Activated CD8-positive, alpha-beta T cell treated with anti-CD3 and anti-CD28 coated beads for 36 hours (primary cell): ENCODE measurements at regions not wholly inside any gene's neighbourhood (a gene's known extent, or its start where the extent isn't known, plus 50 kb on each side); places are given as distances from the start of the nearest gene placed in this dataset.

Experiments
- ATAC-seq: fragments of 200-7000 bp; cut with Tn5 transposase; one replicate; pipeline ENCODE4 v1.10.0; 2021; ENCODE audit warnings: mild to moderate bottlenecking, moderate library complexity
- CTCF ChIA-PET: fragments of 350-600 bp; sonication (Branson Sonifier 250); formaldehyde crosslinking; loops from one replicate; lab custom pipeline; 2021; ENCODE audit warnings: antibody characterized with exemption; lab: Charles Lee
- POLR2A ChIA-PET: fragments of 350-600 bp; sonication (Branson Sonifier 250); formaldehyde crosslinking; loops from one replicate; lab custom pipeline; 2021; ENCODE audit warnings: antibody characterized with exemption; lab: Charles Lee
- DNase-seq: peaks from one replicate; pipeline ENCODE4 v3.0.0-alpha.2; 2020
- H3K27ac Mint-ChIP-seq: one replicate; pipeline ENCODE4 v1.8.0; 2021; ENCODE audit warnings: mild to moderate bottlenecking, mixed read lengths
- H3K27me3 Mint-ChIP-seq: one replicate; pipeline ENCODE4 v1.8.0; 2021; ENCODE audit warnings: mixed read lengths
- H3K36me3 Mint-ChIP-seq: one replicate; pipeline ENCODE4 v1.8.0; 2021; ENCODE audit warnings: low read depth, mixed read lengths
- H3K4me1 Mint-ChIP-seq: one replicate; pipeline ENCODE4 v1.8.0; 2021; ENCODE audit warnings: low read depth, mixed read lengths
- H3K4me3 Mint-ChIP-seq: one replicate; pipeline ENCODE4 v1.8.0; 2021; ENCODE audit warnings: mild to moderate bottlenecking, moderate library complexity, mixed read lengths
- H3K9me3 Mint-ChIP-seq: one replicate; pipeline ENCODE4 v1.8.0; 2021; ENCODE audit warnings: mixed read lengths
- CTCF ChIP-seq: fragments of 200-600 bp; IDR thresholded peaks from one replicate; pipeline ENCODE4 v1.8.0; 2022; ENCODE audit warnings: antibody characterized with exemption, mild to moderate bottlenecking
- intact Hi-C: fragments of 100-400 bp; cut with micrococcal nuclease; formaldehyde crosslinking; loops from one replicate; pipeline ENCODE4 v1.10.0; 2022

DNA sequence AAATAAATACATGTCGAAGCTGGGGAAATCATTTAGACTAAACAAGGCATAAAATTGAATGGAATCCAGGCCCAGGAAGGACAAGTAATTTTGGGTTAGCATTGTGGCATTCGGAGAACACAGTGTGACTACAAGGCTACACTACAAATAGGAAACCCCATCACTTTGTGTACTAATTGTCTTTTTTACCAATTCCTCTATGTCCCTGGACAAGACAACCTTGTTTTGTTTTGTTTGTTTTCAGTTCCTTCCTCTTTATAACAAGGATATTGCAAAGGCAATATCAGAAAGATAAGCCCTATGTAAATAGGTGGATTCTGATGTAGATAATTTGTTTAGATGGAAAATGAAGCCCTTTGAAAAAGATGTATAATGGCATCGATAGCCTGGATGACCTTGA lies 215.9 kb upstream of the MKLN1 start:
- intact Hi-C loops: no loop called here

DNA sequence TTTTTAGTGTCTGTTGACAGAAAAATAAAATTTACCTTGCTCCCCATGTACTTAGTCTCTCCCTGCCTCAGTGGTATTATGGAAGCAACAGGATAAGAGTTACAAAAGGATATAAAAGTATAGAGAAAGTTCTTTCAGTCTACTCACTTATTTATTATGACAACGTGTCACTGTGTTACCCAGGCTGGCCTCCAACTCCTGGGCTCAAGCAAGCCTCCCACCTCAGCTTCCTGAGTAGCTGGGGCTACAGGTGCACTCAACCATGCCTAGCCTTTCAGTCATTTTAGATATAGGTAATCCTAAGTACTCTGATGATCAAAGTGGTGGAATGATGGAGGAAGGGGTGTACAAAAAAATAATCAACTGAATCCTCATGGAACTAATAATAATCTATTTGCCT lies 215.2 kb upstream of the MKLN1 start:
- intact Hi-C loops: no loop called here
- H3K27me3 Mint-ChIP-seq: no peaks in the 10 kb centered on the region
- ATAC-seq (no peak), DNase-seq (no peak)
- CTCF ChIA-PET: interaction anchor here (1.4 to 1.9 kb wide), 2 partner anchors 43 to 131 kb away, joined by 3 to 6 read pairs; no protein-coding TSS in a partner anchor
- H3K36me3 Mint-ChIP-seq: peaks cover 2% of the 10 kb centered on the region
- peaks cover 36% of the 10 kb centered on the region for H3K4me1 Mint-ChIP-seq
- no peak overlapping the region for H3K27ac Mint-ChIP-seq
- no peaks in the 10 kb centered on the region for H3K9me3 Mint-ChIP-seq
- POLR2A ChIA-PET: no interaction called here
- no peak for TF ChIP-seq CTCF
- no peak overlapping the region for H3K4me3 Mint-ChIP-seq

More for the DNA sequence above, 215.9 kb upstream of the MKLN1 start:
- ChIA-PET POLR2A (interaction anchor here (1.2 kb wide), 1 partner anchor 216 kb away, joined by 4 read pairs; the partner anchor contains the start of gene MKLN1), CTCF (interaction anchor here (1.7 to 1.9 kb wide), 2 partner anchors 18 to 43 kb away, joined by 3 to 6 read pairs; no protein-coding TSS in a partner anchor)
- H3K27me3 Mint-ChIP-seq: no peaks in the 10 kb centered on the region
- no peak overlapping the region for H3K4me3 Mint-ChIP-seq
- no peak for DNase-seq
- H3K36me3 Mint-ChIP-seq: peaks cover 2% of the 10 kb centered on the region
- no peak for TF ChIP-seq CTCF
- peaks cover 36% of the 10 kb centered on the region for H3K4me1 Mint-ChIP-seq
- no peak for ATAC-seq
- H3K9me3 Mint-ChIP-seq: no peaks in the 10 kb centered on the region
- H3K27ac Mint-ChIP-seq: no peak overlapping the region

GRCh38 chr7:131115340-131115739 lies 212.3 kb upstream of the MKLN1 start:
- no peak for DNase-seq
- ChIA-PET POLR2A (no interaction called here), CTCF (interaction anchor here (1.0 kb wide), 1 partner anchor 75 kb away, joined by 4 read pairs; no protein-coding TSS in a partner anchor)
- Mint-ChIP-seq H3K27me3 (no peaks in the 10 kb centered on the region), H3K4me3 (no peak overlapping the region), H3K36me3 (peaks cover 4% of the 10 kb centered on the region), H3K9me3 (peaks cover 8% of the 10 kb centered on the region), H3K4me1 (peaks cover 19% of the 10 kb centered on the region), H3K27ac (no peak overlapping the region)
- ATAC-seq: no peak
- intact Hi-C loops: no loop called here
- TF ChIP-seq CTCF: no peak

- intact Hi-C loops: no loop called here
- H3K27me3 Mint-ChIP-seq: no peaks in the 10 kb centered on the region
- CTCF ChIA-PET: no interaction called here
- H3K4me1 Mint-ChIP-seq: no peaks in the 10 kb centered on the region
- H3K4me3 Mint-ChIP-seq: no peak overlapping the region
- DNase-seq (no peak), ATAC-seq (no peak)
- TF ChIP-seq CTCF: no peak
- POLR2A ChIA-PET: no interaction called here
- H3K27ac Mint-ChIP-seq: no peak overlapping the region
- H3K9me3 Mint-ChIP-seq: peaks cover 8% of the 10 kb centered on the region
- peaks cover 4% of the 10 kb centered on the region for H3K36me3 Mint-ChIP-seq
These were observed 210.2 kb upstream of the MKLN1 start for GRCh38 chr7:131117439-131117838.

GRCh38 chr7:131119381-131119780 lies 208.3 kb upstream of the MKLN1 start:
- peaks cover 4% of the 10 kb centered on the region for H3K36me3 Mint-ChIP-seq
- ATAC-seq (no peak), DNase-seq (no peak)
- intact Hi-C loops: no loop called here
- H3K9me3 Mint-ChIP-seq: peaks cover 8% of the 10 kb centered on the region
- ChIA-PET CTCF (no interaction called here), POLR2A (no interaction called here)
- H3K27me3 Mint-ChIP-seq: no peaks in the 10 kb centered on the region
- no peaks in the 10 kb centered on the region for H3K4me1 Mint-ChIP-seq
- no peak overlapping the region for H3K27ac Mint-ChIP-seq
- TF ChIP-seq CTCF: no peak
- no peak overlapping the region for H3K4me3 Mint-ChIP-seq
